Stomach (tissue), 8 donors: ENCODE measurements at regions not wholly inside any gene's neighbourhood (a gene's known extent, or its start where the extent isn't known, plus 50 kb on each side); places are given as distances from the start of the nearest gene placed in this dataset.

Experiments used
- DNase-seq, 2 donors: peaks; one replicate each; pipeline versions ENCODE4 v3.0.0 to v3.0.0-alpha.2; 2013 to 2019
- H3K27ac ChIP-seq, 5 donors: fragments of 200-600 bp in 4 of 5; sonication (generic) in 4 of 5; one replicate each; pipeline ENCODE4 v1.5.1; 2013 to 2019; ENCODE audit warnings: mild to moderate bottlenecking in 1 of 5, moderate library complexity in 1 of 5
- H3K27me3 ChIP-seq, 3 donors: fragments of 200-600 bp; sonication (generic); one replicate each; pipeline ENCODE4 v1.5.1; 2017 to 2019; ENCODE audit warnings: mixed run types in 1 of 3
- H3K36me3 ChIP-seq, 4 donors: fragments of 200-600 bp; sonication (generic); 1 replicate in 3 of 4; 2 replicates in 1 of 4; pipeline ENCODE4 v1.5.1; 2016 to 2019
- H3K4me1 ChIP-seq, 4 donors: fragments of 200-600 bp; sonication (generic); one replicate each; pipeline ENCODE4 v1.5.1; 2016 to 2019
- H3K4me3 ChIP-seq, 4 donors: fragments of 200-600 bp; sonication (generic) in 3 of 4; one replicate each; pipeline ENCODE4 v1.5.1; 2016 to 2019; ENCODE audit warnings: mild to moderate bottlenecking in 1 of 4
- H3K9me3 ChIP-seq, 4 donors: fragments of 200-600 bp; sonication (generic); one replicate each; pipeline ENCODE4 v1.5.1; 2016 to 2019
- CTCF ChIP-seq, 7 experiments: fragments of 450-650 bp in 4 of 7; fragments of 200-600 bp in 3 of 7; sonication (generic) in 3 of 7; IDR thresholded peaks; one replicate each; pipeline ENCODE4 v1.5.1; 2016 to 2019; ENCODE audit warnings: antibody characterized with exemption in 7 of 7, control low read depth in 2 of 7, mild to moderate bottlenecking in 1 of 7
- EP300 ChIP-seq: sonication (generic); formaldehyde crosslinking; IDR thresholded peaks from one replicate; pipeline ENCODE4 v1.6.1; 2017; ENCODE audit warnings: antibody characterized with exemption
- POLR2A ChIP-seq, 4 donors: fragments of 450-650 bp; IDR thresholded peaks; one replicate each; pipeline ENCODE4 v1.6.1; 2016; ENCODE audit warnings: antibody characterized with exemption in 4 of 4, control low read depth in 2 of 4, mild to moderate bottlenecking in 1 of 4, moderate library complexity in 1 of 4
- POLR2AphosphoS5 ChIP-seq, 3 donors: sonication (generic); formaldehyde crosslinking; IDR thresholded peaks; one replicate each; pipeline ENCODE4 v1.6.1; 2016; ENCODE audit warnings: antibody characterized with exemption in 3 of 3
- WGBS, 5 donors: extraction: QIAGEN DNeasy Blood & Tissue Kit in 3 of 5; methylation state at CpG; one replicate each; pipeline versions ENCODE4 v1.1.5 to v1.1.7; 2013 to 2018; 5-methylcytosine and 5-hydroxymethylcytosine counted together
- intact Hi-C: fragments of 100-400 bp; cut with DNase I; formaldehyde crosslinking; loops from one replicate; pipeline ENCODE4 v1.15.1; 2023; ENCODE audit warnings: low total_unique reads
- donor health status: healthy with polysubstance abuse.
- donor health status: Bipolar disorder and iron deficiency.
- donor health status: healthy.

- WGBS, 5 donors, result 8 to 23% (median 10%) methylated on average over 3 of the region's 3 CpGs
- Histone ChIP-seq H3K4me3 (no peak overlapping the region), H3K36me3 (no peaks in the 10 kb centered on the region), H3K27me3 (no peaks in the 10 kb centered on the region), H3K9me3 (no peaks in the 10 kb centered on the region), H3K27ac (no peak overlapping the region), H3K4me1 (peaks cover 0 to 6% (median 0%) of the 10 kb centered on the region in 4 donors)
- intact Hi-C loops, result no loop called here
- TF ChIP-seq POLR2A (IDR thresholded peaks at IDR 0.05), result no peak
- no peak for TF ChIP-seq EP300
- peak in 5 of 7 experiments; percentile 32 to 55 (median 37) for TF ChIP-seq CTCF (IDR thresholded peaks at IDR 0.05)
- DNase-seq, result peak in 1 of 2 donors; percentile 59
Measured at GRCh38 chr2:212777020-212777491, 238.5 kb upstream of the ERBB4 start.

GRCh38 chr2:212773808-212774339 lies 235.3 kb upstream of the ERBB4 start:
- intact Hi-C loops, result no loop called here
- no peak for TF ChIP-seq POLR2AphosphoS5 (IDR thresholded peaks at IDR 0.05)
- no peak for TF ChIP-seq EP300
- no peak for TF ChIP-seq POLR2A (IDR thresholded peaks at IDR 0.05)
- no peak for TF ChIP-seq CTCF (IDR thresholded peaks at IDR 0.05)
- no peak overlapping the region for H3K4me3 ChIP-seq
- WGBS, 5 donors, result 78 to 100% (median 93%) methylated on average over 1 of the region's 1 CpG
- no peaks in the 10 kb centered on the region for H3K27me3 ChIP-seq
- H3K27ac ChIP-seq, result no peak overlapping the region
- peaks cover 0 to 6% (median 0%) of the 10 kb centered on the region in 4 donors for H3K4me1 ChIP-seq
- no peaks in the 10 kb centered on the region for H3K36me3 ChIP-seq
- no peaks in the 10 kb centered on the region for H3K9me3 ChIP-seq
- DNase-seq, result no peak

GRCh38 chr2:212770240-212770639 lies 231.6 kb upstream of the ERBB4 start:
- intact Hi-C loops, result no loop called here
- WGBS, 5 donors, result 45 to 80% (median 62%) methylated on average over 3 of the region's 3 CpGs

GRCh38 chr2:212766921-212767320 lies 228.3 kb upstream of the ERBB4 start:
- H3K27me3 ChIP-seq, result no peaks in the 10 kb centered on the region
- no peak overlapping the region for H3K27ac ChIP-seq
- H3K36me3 ChIP-seq, result no peaks in the 10 kb centered on the region
- no peak overlapping the region for H3K4me3 ChIP-seq
- no peaks in the 10 kb centered on the region for H3K4me1 ChIP-seq
- no peaks in the 10 kb centered on the region for H3K9me3 ChIP-seq
- intact Hi-C loops, result loop anchor here (10.0 kb wide), 1 partner anchor 398 kb away; no protein-coding TSS in a partner anchor
- TF ChIP-seq CTCF (IDR thresholded peaks at IDR 0.05), result no peak
- TF ChIP-seq POLR2A (IDR thresholded peaks at IDR 0.05), result no peak
- TF ChIP-seq POLR2AphosphoS5 (IDR thresholded peaks at IDR 0.05), result no peak
- no peak for TF ChIP-seq EP300
- no peak for DNase-seq
- 19 to 55% (median 32%) methylated on average over 4 of the region's 4 CpGs for WGBS, 5 donors

More at GRCh38 chr2:212770240-212770639, 231.6 kb upstream of the ERBB4 start:
- Histone ChIP-seq H3K36me3 (no peaks in the 10 kb centered on the region), H3K9me3 (no peaks in the 10 kb centered on the region), H3K27me3 (no peaks in the 10 kb centered on the region), H3K27ac (no peak overlapping the region), H3K4me3 (no peak overlapping the region), H3K4me1 (no peaks in the 10 kb centered on the region)
- TF ChIP-seq POLR2AphosphoS5 (IDR thresholded peaks at IDR 0.05), result no peak
- no peak for TF ChIP-seq POLR2A (IDR thresholded peaks at IDR 0.05)
- no peak for TF ChIP-seq EP300
- TF ChIP-seq CTCF (IDR thresholded peaks at IDR 0.05), result no peak
- DNase-seq, result no peak
